OCI-LY3 (cell line): ENCODE measurements at regions not wholly inside any gene's neighbourhood (a gene's known extent, or its start where the extent isn't known, plus 50 kb on each side); places are given as distances from the start of the nearest gene placed in this dataset.
A peak's percentile ranks its signal among the peaks of the same experiment; 100 is the strongest.
"Not testable (repeated sequence)": the region's sequence is repeated elsewhere in the genome, so short reads cannot be mapped to it uniquely, and the experiment has no call there.

Source experiments
- H2AFZ ChIP-seq: fragments of 200-600, 300-600 bp; shearing (Covaris generic); 2 replicates; pipeline ENCODE4 v1.6.0; 2014; ENCODE audit warnings: antibody characterized with exemption, low read depth, low read length
- H3K27ac ChIP-seq: fragments of 200-600, 300-600 bp; sonication (generic); 2 replicates; pipeline ENCODE4 v1.5.1; 2014; ENCODE audit warnings: mild to moderate bottlenecking, low read length, moderate library complexity, mixed read lengths
- H3K27me3 ChIP-seq: fragments of 200-600, 300-600 bp; sonication (generic); 2 replicates; pipeline ENCODE4 v1.6.1; 2014; ENCODE audit warnings: low read depth, low read length, mixed read lengths
- H3K36me3 ChIP-seq: fragments of 200-600, 300-600 bp; sonication (generic); replicated peaks from 2 replicates; pipeline ENCODE3; 2014; ENCODE audit warnings: low read depth, low read length, mixed read lengths
- H3K4me1 ChIP-seq: fragments of 300-600, 200-600 bp; sonication (generic); 2 replicates; pipeline ENCODE4 v1.6.1; 2014; ENCODE audit warnings: low read length, mixed read lengths
- H3K4me2 ChIP-seq: fragments of 200-600, 300-600 bp; sonication (generic); 2 replicates; pipeline ENCODE4 v1.6.1; 2014; ENCODE audit warnings: low read length, mixed read lengths
- H3K4me3 ChIP-seq: fragments of 300-600, 200-600 bp; sonication (generic); 2 replicates; pipeline ENCODE4 v1.5.1; 2014; ENCODE audit warnings: antibody characterized with exemption, mild to moderate bottlenecking, low read length, moderate library complexity
- H3K79me2 ChIP-seq: fragments of 300-600, 200-600 bp; shearing (Covaris generic); 2 replicates; pipeline ENCODE4 v1.6.1; 2014; ENCODE audit warnings: mild to moderate bottlenecking, low read length, mixed read lengths
- H3K9ac ChIP-seq: fragments of 300-600, 200-600 bp; shearing (Covaris generic); 2 replicates; pipeline ENCODE4 v1.6.0; 2014; ENCODE audit warnings: mild to moderate bottlenecking, low read length, moderate library complexity
- H3K9me3 ChIP-seq: fragments of 200-600, 300-600 bp; shearing (Covaris generic); 2 replicates; pipeline ENCODE4 v1.6.1; 2014; ENCODE audit warnings: low read length, mixed read lengths; ENCODE audit not compliant: insufficient read depth
- H4K20me1 ChIP-seq: fragments of 200-600, 300-600 bp; sonication (generic); 2 replicates; pipeline ENCODE4 v1.6.1; 2016; ENCODE audit warnings: low read length, mixed read lengths; ENCODE audit not compliant: insufficient read depth
- EZH2phosphoT487 ChIP-seq: fragments of 200-600 bp; shearing (Covaris generic); IDR thresholded peaks from 2 replicates; pipeline ENCODE4 v1.6.1; 2018; ENCODE audit warnings: antibody characterized with exemption, mixed run types, low read depth
- TF ChIP-seq, protein P1 (sequence below): fragments of 200-600, 300-600 bp; sonication (generic); IDR thresholded peaks from 2 replicates; pipeline ENCODE4 v1.5.1; 2014; ENCODE audit warnings: antibody characterized with exemption, low read length, low read depth

DNA sequence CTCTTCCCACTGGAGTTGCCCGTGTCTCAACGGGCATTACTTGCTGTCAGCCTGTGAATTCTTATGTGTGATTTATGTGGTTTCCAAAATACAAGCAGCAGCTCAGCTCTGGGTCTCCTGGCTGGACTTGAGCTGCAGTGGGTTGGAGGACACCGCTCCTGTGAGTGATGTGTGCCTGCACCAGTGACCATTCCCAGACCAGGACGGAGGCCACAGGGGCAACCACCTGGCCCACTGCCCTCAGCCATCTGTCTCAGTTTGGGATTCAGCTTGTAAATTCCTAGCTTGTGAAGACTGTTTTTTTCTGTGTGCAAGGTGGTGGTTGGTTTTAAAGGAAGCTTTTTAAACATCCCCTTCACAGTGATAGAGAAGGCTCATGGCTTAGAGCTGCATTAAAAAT is 261.0 kb downstream of the BCL2 start:
- Histone ChIP-seq H3K4me2 (no peak overlapping the region), H3K9ac (no peak overlapping the region), H3K36me3 (no peaks in the 10 kb centered on the region), H3K79me2 (no peaks in the 10 kb centered on the region), H3K9me3 (no peaks in the 10 kb centered on the region), H3K27ac (no peak overlapping the region), H4K20me1 (no peaks in the 10 kb centered on the region), H2AFZ (no peak overlapping the region), H3K4me1 (peaks cover 16% of the 10 kb centered on the region), H3K27me3 (no peaks in the 10 kb centered on the region), H3K4me3 (no peak overlapping the region)
- TF ChIP-seq, protein P1, sequence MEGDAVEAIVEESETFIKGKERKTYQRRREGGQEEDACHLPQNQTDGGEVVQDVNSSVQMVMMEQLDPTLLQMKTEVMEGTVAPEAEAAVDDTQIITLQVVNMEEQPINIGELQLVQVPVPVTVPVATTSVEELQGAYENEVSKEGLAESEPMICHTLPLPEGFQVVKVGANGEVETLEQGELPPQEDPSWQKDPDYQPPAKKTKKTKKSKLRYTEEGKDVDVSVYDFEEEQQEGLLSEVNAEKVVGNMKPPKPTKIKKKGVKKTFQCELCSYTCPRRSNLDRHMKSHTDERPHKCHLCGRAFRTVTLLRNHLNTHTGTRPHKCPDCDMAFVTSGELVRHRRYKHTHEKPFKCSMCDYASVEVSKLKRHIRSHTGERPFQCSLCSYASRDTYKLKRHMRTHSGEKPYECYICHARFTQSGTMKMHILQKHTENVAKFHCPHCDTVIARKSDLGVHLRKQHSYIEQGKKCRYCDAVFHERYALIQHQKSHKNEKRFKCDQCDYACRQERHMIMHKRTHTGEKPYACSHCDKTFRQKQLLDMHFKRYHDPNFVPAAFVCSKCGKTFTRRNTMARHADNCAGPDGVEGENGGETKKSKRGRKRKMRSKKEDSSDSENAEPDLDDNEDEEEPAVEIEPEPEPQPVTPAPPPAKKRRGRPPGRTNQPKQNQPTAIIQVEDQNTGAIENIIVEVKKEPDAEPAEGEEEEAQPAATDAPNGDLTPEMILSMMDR, result no peak
- TF ChIP-seq EZH2phosphoT487, result no peak

DNA sequence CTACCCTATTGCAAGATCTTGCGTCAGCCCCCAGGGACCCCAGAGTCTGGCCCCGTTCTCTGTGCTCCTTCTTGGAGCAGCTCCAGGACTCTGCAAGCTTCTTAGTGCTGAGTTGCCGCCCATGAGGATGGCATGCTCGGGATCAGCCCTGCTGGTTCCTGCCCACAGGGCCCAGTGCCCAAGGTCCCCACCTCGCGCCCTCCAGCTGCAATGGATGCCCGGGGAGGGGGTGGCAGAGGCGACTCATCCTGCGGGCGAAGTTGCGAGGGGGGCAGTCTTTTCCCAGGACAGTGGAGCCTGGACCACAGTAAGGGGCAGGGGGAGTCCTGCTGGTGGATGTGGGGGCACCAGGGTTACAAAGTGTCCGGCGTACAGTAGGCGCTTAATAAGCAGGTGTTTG is 261.9 kb downstream of the BCL2 start:
- Histone ChIP-seq H3K9me3 (no peaks in the 10 kb centered on the region), H3K27ac (no peak overlapping the region), H3K36me3 (no peaks in the 10 kb centered on the region), H3K4me1 (peaks cover 16% of the 10 kb centered on the region), H2AFZ (no peak overlapping the region), H4K20me1 (no peaks in the 10 kb centered on the region), H3K9ac (no peak overlapping the region), H3K4me3 (no peak overlapping the region), H3K27me3 (no peaks in the 10 kb centered on the region), H3K79me2 (no peaks in the 10 kb centered on the region), H3K4me2 (no peak overlapping the region)
- TF ChIP-seq, protein P1, result no peak
- no peak for TF ChIP-seq EZH2phosphoT487

DNA sequence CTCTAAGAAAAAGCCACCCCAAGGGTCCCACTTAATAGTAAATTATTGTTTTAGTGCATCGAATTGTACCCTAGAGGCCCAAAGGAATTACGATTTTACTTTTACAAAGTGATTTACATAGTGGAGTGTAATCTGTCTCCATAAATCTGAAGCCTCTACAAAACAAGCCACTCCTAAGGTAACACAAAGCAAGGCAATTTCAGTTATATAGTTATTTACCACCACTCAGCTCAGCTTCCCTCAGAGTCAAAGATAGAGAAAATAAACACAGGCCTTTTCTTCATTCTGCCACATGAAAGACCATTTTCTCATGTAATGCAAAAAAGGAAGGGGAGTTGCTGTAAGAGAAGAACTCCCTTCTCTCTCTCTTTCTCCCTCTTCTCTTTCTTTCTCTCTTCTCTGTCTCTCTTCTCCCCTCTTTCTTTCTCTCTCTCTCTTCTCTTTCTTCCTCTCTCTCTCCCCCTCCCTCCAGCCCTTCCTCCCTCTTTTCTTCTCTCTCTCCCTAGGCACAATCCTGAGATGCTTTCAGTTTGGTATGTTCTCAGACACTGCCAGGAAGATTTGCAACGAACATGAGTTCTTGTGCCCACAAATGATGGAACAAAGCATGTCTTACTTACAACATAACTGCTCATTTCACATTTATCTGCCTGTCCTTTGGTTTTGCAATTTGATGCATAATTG is 264.5 kb downstream of the BCL2 start:
- no peaks in the 10 kb centered on the region for H3K79me2 ChIP-seq
- no peaks in the 10 kb centered on the region for H3K27me3 ChIP-seq
- no peaks in the 10 kb centered on the region for H3K9me3 ChIP-seq
- H3K9ac ChIP-seq, result peak overlapping the region; percentile 26
- no peaks in the 10 kb centered on the region for H4K20me1 ChIP-seq
- H3K27ac ChIP-seq, result peak overlapping the region; percentile 57
- H3K36me3 ChIP-seq, result no peaks in the 10 kb centered on the region
- peaks cover 16% of the 10 kb centered on the region for H3K4me1 ChIP-seq
- peak overlapping the region; percentile 34 for H2AFZ ChIP-seq
- TF ChIP-seq, protein P1, result no peak
- TF ChIP-seq EZH2phosphoT487, result no peak
- H3K4me2 ChIP-seq, result peak overlapping the region; percentile 92
- peak overlapping the region; percentile 73 for H3K4me3 ChIP-seq

DNA sequence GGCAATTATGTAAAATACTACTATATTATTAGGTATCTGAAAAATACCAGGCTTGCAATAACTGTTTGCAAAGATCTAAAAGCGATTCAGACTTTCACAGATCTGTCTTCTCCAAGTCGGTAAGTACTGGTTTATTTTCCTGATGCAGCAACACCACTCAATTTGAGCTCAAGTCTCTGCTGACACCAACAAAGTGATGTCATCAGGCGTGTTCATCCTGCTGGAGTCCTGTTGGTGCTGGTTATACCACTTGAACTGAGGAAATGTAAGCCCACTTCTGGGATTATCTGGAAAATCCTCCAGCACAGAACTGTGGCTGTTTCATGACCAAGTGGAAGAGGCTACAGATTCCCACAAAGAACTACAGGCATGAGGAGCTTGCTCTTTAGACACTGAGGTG is 267.6 kb downstream of the BCL2 start:
- no peaks in the 10 kb centered on the region for H3K79me2 ChIP-seq
- H3K4me1 ChIP-seq, result peaks cover 16% of the 10 kb centered on the region
- H3K4me3 ChIP-seq, result no peak overlapping the region
- no peaks in the 10 kb centered on the region for H3K36me3 ChIP-seq
- H2AFZ ChIP-seq, result no peak overlapping the region
- no peak overlapping the region for H3K4me2 ChIP-seq
- no peaks in the 10 kb centered on the region for H3K27me3 ChIP-seq
- no peak for TF ChIP-seq EZH2phosphoT487
- TF ChIP-seq, protein P1, result no peak
- no peak overlapping the region for H3K27ac ChIP-seq
- H4K20me1 ChIP-seq, result no peaks in the 10 kb centered on the region
- no peak overlapping the region for H3K9ac ChIP-seq
- no peaks in the 10 kb centered on the region for H3K9me3 ChIP-seq

DNA sequence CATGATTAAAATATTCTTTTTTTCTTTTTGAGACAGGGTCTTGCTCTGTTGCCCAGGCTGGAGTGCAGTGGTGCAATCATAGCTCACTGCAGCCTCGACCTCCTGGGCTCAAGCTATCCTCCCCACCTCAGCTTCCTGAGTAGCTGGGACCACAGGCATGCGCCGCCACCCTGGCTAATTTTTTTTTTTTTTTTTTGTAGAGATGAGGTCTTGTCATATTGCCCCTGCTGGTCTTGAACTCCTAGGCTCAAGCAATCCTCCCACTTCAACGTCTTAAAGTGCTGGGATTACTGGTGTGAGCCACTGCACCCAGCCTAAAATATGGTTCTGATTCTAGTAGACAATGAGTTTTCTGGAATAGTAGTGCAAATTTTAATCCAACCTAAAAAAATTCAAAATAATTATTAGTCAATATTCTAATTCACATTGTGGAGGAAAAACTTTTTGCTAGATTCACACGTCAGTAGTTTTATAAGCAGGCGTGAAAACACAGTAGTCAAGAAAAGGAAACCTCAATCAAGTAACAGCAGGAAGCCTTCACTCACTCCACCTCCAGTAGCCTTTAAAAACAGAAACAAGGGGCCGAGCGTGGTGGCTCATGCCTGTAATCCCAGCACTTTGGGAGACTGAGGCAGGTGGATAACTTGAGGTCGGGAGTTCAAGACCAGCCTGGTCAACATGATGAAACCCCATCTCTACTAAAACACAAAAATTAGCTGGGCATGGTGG is 268.7 kb downstream of the BCL2 start:
- not testable (repeated sequence) for H3K9me3 ChIP-seq, H2AFZ ChIP-seq, H3K27me3 ChIP-seq, H4K20me1 ChIP-seq, H3K4me1 ChIP-seq, H3K4me2 ChIP-seq, H3K9ac ChIP-seq, H3K4me3 ChIP-seq, H3K36me3 ChIP-seq, H3K27ac ChIP-seq, H3K79me2 ChIP-seq
